H9 (cell line): ENCODE measurements at regions not wholly inside any gene's neighbourhood (a gene's known extent, or its start where the extent isn't known, plus 50 kb on each side); places are given as distances from the start of the nearest gene placed in this dataset.

ENCODE experiments used
- DNase-seq: peaks from one replicate; pipeline ENCODE4 v3.0.0-alpha.2; 2017
- H2AFZ ChIP-seq: one replicate; pipeline ENCODE4 v1.6.1; 2013; ENCODE audit warnings: mild to moderate bottlenecking, low read length, control low read depth, moderate library complexity
- H2AK5ac ChIP-seq: 2 replicates; pipeline ENCODE4 v1.6.1; 2013; ENCODE audit warnings: low read length, control low read depth, mixed read lengths; ENCODE audit not compliant: insufficient read length
- H2BK120ac ChIP-seq: one replicate; pipeline ENCODE4 v1.6.1; 2013; ENCODE audit warnings: low read depth, mild to moderate bottlenecking, low read length, control low read depth, inconsistent platforms; ENCODE audit not compliant: poor library complexity, severe bottlenecking
- H2BK12ac ChIP-seq: 2 replicates; pipeline ENCODE4 v1.6.1; 2013; ENCODE audit warnings: low read length, control low read depth, mixed read lengths, low read depth; ENCODE audit not compliant: insufficient read length
- H2BK15ac ChIP-seq: 2 replicates; pipeline ENCODE4 v1.6.1; 2013; ENCODE audit warnings: low read depth, low read length, control low read depth
- H2BK20ac ChIP-seq: one replicate; pipeline ENCODE4 v1.6.1; 2013; ENCODE audit warnings: low read depth, mild to moderate bottlenecking, low read length, control low read depth, inconsistent platforms; ENCODE audit not compliant: poor library complexity, severe bottlenecking
- H2BK5ac ChIP-seq: 2 replicates; pipeline ENCODE4 v1.6.1; 2013; ENCODE audit warnings: low read length, control low read depth, mixed read lengths; ENCODE audit not compliant: insufficient read length
- H3K14ac ChIP-seq: 2 replicates; pipeline ENCODE4 v1.6.1; 2013; ENCODE audit warnings: low read length, control low read depth; ENCODE audit not compliant: insufficient read depth
- H3K18ac ChIP-seq: 2 replicates; pipeline ENCODE4 v1.6.1; 2013; ENCODE audit warnings: low read depth, mild to moderate bottlenecking, mixed read lengths, low read length, control low read depth; ENCODE audit not compliant: insufficient read length
- H3K23ac ChIP-seq: 2 replicates; pipeline ENCODE4 v1.6.1; 2013; ENCODE audit warnings: low read length, control low read depth, mixed read lengths, low read depth; ENCODE audit not compliant: insufficient read length
- H3K23me2 ChIP-seq: 2 replicates; pipeline ENCODE4 v1.6.1; 2013; ENCODE audit warnings: low read depth, mild to moderate bottlenecking, mixed read lengths, low read length, control low read depth; ENCODE audit not compliant: insufficient read length, poor library complexity, severe bottlenecking
- H3K27ac ChIP-seq: 2 replicates; pipeline ENCODE4 v1.5.1; 2013; ENCODE audit warnings: low read length, control low read depth, mixed read lengths, low read depth; ENCODE audit not compliant: insufficient read length
- H3K27me3 ChIP-seq: 2 replicates; pipeline ENCODE4 v1.6.1; 2013; ENCODE audit warnings: low read length, control low read depth, inconsistent platforms; ENCODE audit not compliant: insufficient read depth
- H3K4ac ChIP-seq: 2 replicates; pipeline ENCODE4 v1.6.1; 2013; ENCODE audit warnings: low read depth, mild to moderate bottlenecking, control low read depth, inconsistent platforms, low read length, moderate library complexity
- H3K4me1 ChIP-seq: 2 replicates; pipeline ENCODE4 v1.6.1; 2013; ENCODE audit warnings: low read length, control low read depth, inconsistent platforms; ENCODE audit not compliant: insufficient read depth
- H3K4me2 ChIP-seq: 2 replicates; pipeline ENCODE4 v1.6.1; 2013; ENCODE audit warnings: low read length, control low read depth, mixed read lengths; ENCODE audit not compliant: insufficient read length, insufficient read depth
- H3K56ac ChIP-seq: 2 replicates; pipeline ENCODE4 v1.6.1; 2013; ENCODE audit warnings: low read depth, mild to moderate bottlenecking, mixed read lengths, low read length, control low read depth; ENCODE audit not compliant: insufficient read length
- H3K79me1 ChIP-seq: 2 replicates; pipeline ENCODE4 v1.6.1; 2013; ENCODE audit warnings: low read depth, mild to moderate bottlenecking, moderate library complexity, low read length, control low read depth, inconsistent platforms; ENCODE audit not compliant: insufficient read depth, poor library complexity, severe bottlenecking
- H3K79me2 ChIP-seq: 2 replicates; pipeline ENCODE4 v1.6.1; 2013; ENCODE audit warnings: low read length, control low read depth, inconsistent platforms; ENCODE audit not compliant: insufficient read depth
- H3K9ac ChIP-seq: 2 replicates; pipeline ENCODE4 v1.6.1; 2013; ENCODE audit warnings: low read length, control low read depth, mixed read lengths; ENCODE audit not compliant: insufficient read length; ENCODE audit errors: extremely low read depth
- H3K9me3 ChIP-seq: one replicate; pipeline ENCODE4 v1.6.1; 2013; ENCODE audit warnings: low read depth, low read length, inconsistent platforms; ENCODE audit not compliant: control insufficient read depth
- H3T11ph ChIP-seq: one replicate; pipeline ENCODE4 v1.6.1; 2013; ENCODE audit warnings: mild to moderate bottlenecking, low read length, control low read depth, inconsistent platforms
- H4K20me1 ChIP-seq: one replicate; pipeline ENCODE4 v1.6.1; 2013; ENCODE audit not compliant: control insufficient read depth, insufficient read length, insufficient read depth
- H4K5ac ChIP-seq: 2 replicates; pipeline ENCODE4 v1.6.1; 2013; ENCODE audit warnings: low read depth, mild to moderate bottlenecking, mixed read lengths, low read length, control low read depth; ENCODE audit not compliant: insufficient read length
- H4K8ac ChIP-seq: replicated peaks from 2 replicates; pipeline ENCODE4 v1.6.1; 2013; ENCODE audit warnings: low read length, control low read depth, mixed read lengths, low read depth; ENCODE audit not compliant: insufficient read length
- H4K91ac ChIP-seq: 2 replicates; pipeline ENCODE4 v1.6.1; 2013; ENCODE audit warnings: low read depth, mild to moderate bottlenecking, moderate library complexity, mixed read lengths, low read length, control low read depth; ENCODE audit not compliant: insufficient read length
- H3K27ac Mint-ChIP-seq, 3 experiments: 2 replicates in 2 of 3; 3 replicates in 1 of 3; pipeline ENCODE4 v1.8.0; 2020 to 2021; ENCODE audit warnings: mixed read lengths in 3 of 3, mild to moderate bottlenecking in 1 of 3, moderate library complexity in 1 of 3
- H3K27me3 Mint-ChIP-seq: 2 replicates; pipeline ENCODE4 v1.8.0; 2021; ENCODE audit warnings: low read depth, mild to moderate bottlenecking, moderate library complexity, mixed read lengths
- H3K36me3 Mint-ChIP-seq, 3 experiments: 2 replicates in 2 of 3; 3 replicates in 1 of 3; pipeline ENCODE4 v1.8.0; 2020 to 2021; ENCODE audit warnings: low read depth in 3 of 3, mixed read lengths in 3 of 3; ENCODE audit not compliant: insufficient read depth in 1 of 3
- H3K4me1 Mint-ChIP-seq, 2 experiments: 2 replicates each; pipeline ENCODE4 v1.8.0; 2020; ENCODE audit warnings: mixed read lengths in 2 of 2
- H3K4me3 Mint-ChIP-seq, 2 experiments: 2 replicates in 1 of 2; 3 replicates in 1 of 2; pipeline ENCODE4 v1.8.0; 2020 to 2021; ENCODE audit warnings: mild to moderate bottlenecking in 2 of 2, mixed read lengths in 2 of 2, moderate library complexity in 1 of 2
- H3K9me3 Mint-ChIP-seq, 2 experiments: 2 replicates in 1 of 2; 3 replicates in 1 of 2; pipeline ENCODE4 v1.8.0; 2020; ENCODE audit warnings: mild to moderate bottlenecking in 2 of 2, mixed read lengths in 2 of 2, moderate library complexity in 1 of 2
- WGBS: extraction: QIAGEN DNeasy Blood & Tissue Kit; methylation state at CpG from one replicate; pipeline ENCODE4 v1.1.7; 2013; ENCODE audit warnings: missing lambda C conversion rate, low lambda C conversion rate, mixed read lengths; ENCODE audit not compliant: insufficient read length; ENCODE audit errors: extremely low coverage; 5-methylcytosine and 5-hydroxymethylcytosine counted together
- TF ChIP-seq, protein P1 (sequence below): fragments of 200-600 bp; sonication (generic); conservative IDR thresholded peaks from 3 replicates; pipeline ENCODE4 v1.8.0; 2021; ENCODE audit warnings: antibody characterized with exemption, mild to moderate bottlenecking

- TF ChIP-seq, protein P1, sequence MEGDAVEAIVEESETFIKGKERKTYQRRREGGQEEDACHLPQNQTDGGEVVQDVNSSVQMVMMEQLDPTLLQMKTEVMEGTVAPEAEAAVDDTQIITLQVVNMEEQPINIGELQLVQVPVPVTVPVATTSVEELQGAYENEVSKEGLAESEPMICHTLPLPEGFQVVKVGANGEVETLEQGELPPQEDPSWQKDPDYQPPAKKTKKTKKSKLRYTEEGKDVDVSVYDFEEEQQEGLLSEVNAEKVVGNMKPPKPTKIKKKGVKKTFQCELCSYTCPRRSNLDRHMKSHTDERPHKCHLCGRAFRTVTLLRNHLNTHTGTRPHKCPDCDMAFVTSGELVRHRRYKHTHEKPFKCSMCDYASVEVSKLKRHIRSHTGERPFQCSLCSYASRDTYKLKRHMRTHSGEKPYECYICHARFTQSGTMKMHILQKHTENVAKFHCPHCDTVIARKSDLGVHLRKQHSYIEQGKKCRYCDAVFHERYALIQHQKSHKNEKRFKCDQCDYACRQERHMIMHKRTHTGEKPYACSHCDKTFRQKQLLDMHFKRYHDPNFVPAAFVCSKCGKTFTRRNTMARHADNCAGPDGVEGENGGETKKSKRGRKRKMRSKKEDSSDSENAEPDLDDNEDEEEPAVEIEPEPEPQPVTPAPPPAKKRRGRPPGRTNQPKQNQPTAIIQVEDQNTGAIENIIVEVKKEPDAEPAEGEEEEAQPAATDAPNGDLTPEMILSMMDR: no peak
- Histone ChIP-seq H3K14ac (no peak overlapping the region), H3K27ac (no peak overlapping the region), H3K9me3 (no peaks in the 10 kb centered on the region), H4K5ac (no peak overlapping the region), H2BK5ac (no peak overlapping the region), H3K9ac (no peak overlapping the region), H3K56ac (no peak overlapping the region), H4K8ac (no peak overlapping the region), H3K4me2 (no peak overlapping the region), H2BK20ac (no peak overlapping the region), H3K79me2 (no peaks in the 10 kb centered on the region), H2BK15ac (no peak overlapping the region), H3K23ac (no peak overlapping the region), H3K4me1 (no peaks in the 10 kb centered on the region), H2BK120ac (no peak overlapping the region), H4K20me1 (no peaks in the 10 kb centered on the region), H2AFZ (no peak overlapping the region), H2AK5ac (no peak overlapping the region), H3K79me1 (no peaks in the 10 kb centered on the region), H3K23me2 (no peaks in the 10 kb centered on the region), H2BK12ac (no peak overlapping the region), H3K4ac (no peak overlapping the region), H3T11ph (no peak overlapping the region), H3K27me3 (no peaks in the 10 kb centered on the region), H4K91ac (no peak overlapping the region), H3K18ac (no peak overlapping the region)
- Mint-ChIP-seq H3K27me3 (no peaks in the 10 kb centered on the region), H3K27ac (no peak overlapping the region; a peak in 1 of 7 replicates), H3K4me1 (peaks cover 0 to 6% of the 10 kb centered on the region in 2 experiments; a peak in 1 of 4 replicates), H3K4me3 (no peak overlapping the region), H3K9me3 (peaks cover 3 to 4% of the 10 kb centered on the region in 2 experiments; a peak in 3 of 5 replicates), H3K36me3 (peaks cover 0 to 4% (median 0%) of the 10 kb centered on the region in 3 experiments; a peak in 2 of 7 replicates)
- no peak for DNase-seq
- WGBS: no CpG with 5 or more reads among the region's 1 CpG
These were observed 1679.9 kb downstream of the EFNB2 start for GRCh38 chr13:104855581-104855980.
